ENCODE measurements at regions not wholly inside any gene's neighbourhood (a gene's known extent, or its start where the extent isn't known, plus 50 kb on each side); places are given as distances from the start of the nearest gene placed in this dataset.

DNA sequence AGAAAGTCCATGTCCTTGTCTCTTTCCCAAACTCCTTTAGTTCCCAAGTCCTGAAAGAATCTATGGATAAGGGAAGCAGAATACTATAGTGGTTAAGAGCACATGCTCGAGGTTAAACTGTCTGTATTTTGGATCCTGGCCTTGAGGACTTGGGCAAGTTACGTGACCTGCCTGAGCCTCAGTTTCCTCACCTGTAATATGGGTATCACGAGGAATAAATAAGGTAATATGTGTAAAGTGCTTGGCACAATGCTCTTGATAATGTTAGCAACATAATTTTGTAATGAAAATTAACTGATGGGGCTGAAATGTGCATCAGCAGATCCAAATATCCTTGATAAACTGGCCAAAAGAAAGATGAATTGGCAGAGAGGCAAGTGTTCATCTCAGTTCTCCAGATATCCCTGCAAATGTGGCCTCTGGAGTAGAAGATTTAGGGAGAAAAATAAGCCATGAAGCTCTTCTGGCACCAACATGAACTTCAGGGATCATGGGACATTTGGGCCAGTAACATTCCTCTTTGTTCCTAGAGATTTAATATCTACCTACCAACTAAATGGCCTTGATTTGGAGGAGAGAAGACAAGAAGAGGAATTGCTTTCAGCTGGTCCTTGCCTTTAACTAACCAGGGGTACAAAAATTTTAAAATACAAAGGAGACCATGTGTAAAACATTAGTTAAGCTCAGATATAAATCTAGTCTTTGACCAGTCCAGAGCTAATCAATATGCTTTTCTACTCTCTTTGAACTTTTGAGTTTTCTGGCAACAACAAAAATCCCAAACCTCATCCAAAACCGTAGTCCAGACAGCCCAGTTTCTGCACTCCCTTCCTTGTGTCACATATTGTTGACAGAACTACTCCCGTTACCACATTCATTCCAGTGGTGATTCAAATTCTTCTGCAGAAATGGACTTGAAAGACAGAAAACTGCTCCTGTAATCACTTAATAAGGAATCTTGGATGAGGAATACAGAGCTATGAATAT is 52.7 kb upstream of the EML4 start:
- Histone ChIP-seq H3K4me3 (ENCODE audit: low read length in 3 of 3) (no peak overlapping the region), H3K4me1 (ENCODE audit: control insufficient read depth in 2 of 3, insufficient read depth in 2 of 3, low read depth in 1 of 3, low read length in 3 of 3) (peaks cover 5 to 9% (median 8%) of the 10 kb centered on the region in 3 donors), H3K27me3 (ENCODE audit: control insufficient read depth, insufficient read depth, low read length) (no peaks in the 10 kb centered on the region), H3K9ac (ENCODE audit: low read length in 3 of 3) (no peak overlapping the region), H3K27ac (ENCODE audit: low read depth in 2 of 2, low read length in 2 of 2) (no peak overlapping the region), H3K36me3 (ENCODE audit: control insufficient read depth in 2 of 3, insufficient read depth in 3 of 3, low read length in 3 of 3) (no peaks in the 10 kb centered on the region), H3K9me3 (ENCODE audit: control insufficient read depth in 2 of 3, insufficient read depth in 1 of 3, low read length in 3 of 3) (no peaks in the 10 kb centered on the region)
- peak in 2 of 5 donors; percentile 59 to 76 for DNase-seq
- intact Hi-C loops (cut with DNase I): no loop called here
- TF ChIP-seq, protein P1, sequence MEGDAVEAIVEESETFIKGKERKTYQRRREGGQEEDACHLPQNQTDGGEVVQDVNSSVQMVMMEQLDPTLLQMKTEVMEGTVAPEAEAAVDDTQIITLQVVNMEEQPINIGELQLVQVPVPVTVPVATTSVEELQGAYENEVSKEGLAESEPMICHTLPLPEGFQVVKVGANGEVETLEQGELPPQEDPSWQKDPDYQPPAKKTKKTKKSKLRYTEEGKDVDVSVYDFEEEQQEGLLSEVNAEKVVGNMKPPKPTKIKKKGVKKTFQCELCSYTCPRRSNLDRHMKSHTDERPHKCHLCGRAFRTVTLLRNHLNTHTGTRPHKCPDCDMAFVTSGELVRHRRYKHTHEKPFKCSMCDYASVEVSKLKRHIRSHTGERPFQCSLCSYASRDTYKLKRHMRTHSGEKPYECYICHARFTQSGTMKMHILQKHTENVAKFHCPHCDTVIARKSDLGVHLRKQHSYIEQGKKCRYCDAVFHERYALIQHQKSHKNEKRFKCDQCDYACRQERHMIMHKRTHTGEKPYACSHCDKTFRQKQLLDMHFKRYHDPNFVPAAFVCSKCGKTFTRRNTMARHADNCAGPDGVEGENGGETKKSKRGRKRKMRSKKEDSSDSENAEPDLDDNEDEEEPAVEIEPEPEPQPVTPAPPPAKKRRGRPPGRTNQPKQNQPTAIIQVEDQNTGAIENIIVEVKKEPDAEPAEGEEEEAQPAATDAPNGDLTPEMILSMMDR (IDR thresholded peaks at IDR 0.05; ENCODE audit: borderline replicate concordance, extremely low read depth, insufficient read depth): no peak
- FAIRE-seq: no peak

DNA sequence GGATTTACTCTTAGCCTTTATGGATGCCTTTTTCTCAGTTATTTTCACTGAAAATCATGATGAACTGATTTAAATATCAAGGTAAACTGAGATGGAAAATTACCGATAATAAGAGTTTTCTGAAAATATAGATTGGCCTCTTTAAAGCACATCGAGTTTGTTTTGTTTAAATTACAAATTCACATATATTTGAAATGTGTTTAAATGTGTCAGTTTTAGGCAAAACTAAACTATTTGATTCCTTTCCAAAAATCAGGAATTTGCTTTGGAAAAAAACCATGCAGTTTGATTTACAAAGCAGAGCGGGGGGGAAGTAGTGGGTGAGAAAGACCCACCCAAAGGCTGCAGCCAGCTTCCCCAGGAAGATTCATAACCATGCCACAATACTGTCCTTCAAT is 52.0 kb upstream of the EML4 start:
- Histone ChIP-seq H3K36me3 (ENCODE audit: control insufficient read depth in 2 of 3, insufficient read depth in 3 of 3, low read length in 3 of 3) (no peaks in the 10 kb centered on the region), H3K4me1 (ENCODE audit: control insufficient read depth in 2 of 3, insufficient read depth in 2 of 3, low read depth in 1 of 3, low read length in 3 of 3) (peaks cover 5 to 9% (median 8%) of the 10 kb centered on the region in 3 donors), H3K4me3 (ENCODE audit: low read length in 3 of 3) (no peak overlapping the region), H3K27me3 (ENCODE audit: control insufficient read depth, insufficient read depth, low read length) (no peaks in the 10 kb centered on the region), H3K27ac (ENCODE audit: low read depth in 2 of 2, low read length in 2 of 2) (peak overlapping the region in 1 of 2 donors; percentile 84), H3K9ac (ENCODE audit: low read length in 3 of 3) (no peak overlapping the region), H3K9me3 (ENCODE audit: control insufficient read depth in 2 of 3, insufficient read depth in 1 of 3, low read length in 3 of 3) (no peaks in the 10 kb centered on the region)
- FAIRE-seq (no peak), DNase-seq (no peak)
- intact Hi-C loops (cut with DNase I): no loop called here
- TF ChIP-seq, protein P1 (IDR thresholded peaks at IDR 0.05; ENCODE audit: borderline replicate concordance, extremely low read depth, insufficient read depth): no peak

DNA sequence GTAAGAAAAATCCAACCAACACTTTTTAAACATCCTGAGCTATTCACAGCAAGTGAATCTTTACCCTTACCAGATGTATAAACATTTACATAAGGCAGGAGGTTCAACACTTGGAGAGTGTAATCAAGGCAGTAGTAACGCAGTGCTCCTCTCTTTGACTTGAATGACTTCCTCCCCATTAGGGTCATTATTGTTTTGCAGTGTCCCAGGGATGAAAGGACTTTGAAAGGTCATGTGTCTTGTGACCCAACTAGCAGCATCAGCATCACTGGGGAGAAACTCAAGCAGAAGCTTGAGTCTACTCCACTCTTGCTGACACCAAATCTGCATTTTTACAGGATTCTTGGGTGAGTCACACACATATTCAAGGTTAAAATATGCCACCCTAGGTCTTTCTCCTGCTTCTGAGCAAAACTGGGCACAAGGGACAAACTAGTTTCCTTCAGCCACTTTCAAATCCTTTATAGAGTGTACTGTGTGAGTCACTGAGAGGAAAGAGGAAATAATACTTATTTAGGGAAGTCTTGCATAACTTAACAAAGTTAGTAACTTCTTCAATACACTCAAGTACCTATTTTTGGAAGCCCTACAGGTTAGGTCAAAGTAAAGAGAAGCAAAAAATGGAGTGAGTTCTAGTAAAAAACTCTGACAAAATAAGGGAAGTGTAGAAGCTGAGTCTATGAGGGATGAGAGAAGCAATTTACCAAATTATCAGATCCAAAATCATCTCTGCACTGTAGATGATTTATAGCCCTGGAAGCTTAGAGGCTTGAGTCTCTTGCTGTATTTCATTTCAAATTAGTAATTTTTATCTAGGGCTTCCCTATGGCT is 51.0 kb upstream of the EML4 start:
- DNase-seq (no peak), FAIRE-seq (peak; percentile 41)
- H3K4me1 ChIP-seq (ENCODE audit: control insufficient read depth in 2 of 3, insufficient read depth in 2 of 3, low read depth in 1 of 3, low read length in 3 of 3): peaks cover 5 to 9% (median 8%) of the 10 kb centered on the region in 3 donors
- H3K9ac ChIP-seq (ENCODE audit: low read length in 3 of 3): no peak overlapping the region
- H3K9me3 ChIP-seq (ENCODE audit: control insufficient read depth in 2 of 3, insufficient read depth in 1 of 3, low read length in 3 of 3): no peaks in the 10 kb centered on the region
- TF ChIP-seq, protein P1 (IDR thresholded peaks at IDR 0.05; ENCODE audit: borderline replicate concordance, extremely low read depth, insufficient read depth): no peak
- H3K27ac ChIP-seq (ENCODE audit: low read depth in 2 of 2, low read length in 2 of 2): peak overlapping the region; percentile 53 to 84
- no peaks in the 10 kb centered on the region for H3K36me3 ChIP-seq (ENCODE audit: control insufficient read depth in 2 of 3, insufficient read depth in 3 of 3, low read length in 3 of 3)
- intact Hi-C loops (cut with DNase I): no loop called here
- H3K4me3 ChIP-seq (ENCODE audit: low read length in 3 of 3): no peak overlapping the region
- H3K27me3 ChIP-seq (ENCODE audit: control insufficient read depth, insufficient read depth, low read length): no peaks in the 10 kb centered on the region
